HG03432 (cell line): ENCODE measurements at regions not wholly inside any gene's neighbourhood (a gene's known extent, or its start where the extent isn't known, plus 50 kb on each side); places are given as distances from the start of the nearest gene placed in this dataset.
A peak's percentile ranks its signal among the peaks of the same experiment; 100 is the strongest.
"Not testable (repeated sequence)": the region's sequence is repeated elsewhere in the genome, so short reads cannot be mapped to it uniquely, and the experiment has no call there.

Experiments used
- ATAC-seq: cut with Tn5 transposase; IDR thresholded peaks from one replicate; pipeline ENCODE4 v1.9.1; 2021; ENCODE audit warnings: mild to moderate bottlenecking, moderate library complexity; ENCODE audit not compliant: unreplicated experiment

GRCh38 chr14:34302654-34303053 is 159.4 kb downstream of the SPTSSA start:
- ATAC-seq, result no peak

DNA sequence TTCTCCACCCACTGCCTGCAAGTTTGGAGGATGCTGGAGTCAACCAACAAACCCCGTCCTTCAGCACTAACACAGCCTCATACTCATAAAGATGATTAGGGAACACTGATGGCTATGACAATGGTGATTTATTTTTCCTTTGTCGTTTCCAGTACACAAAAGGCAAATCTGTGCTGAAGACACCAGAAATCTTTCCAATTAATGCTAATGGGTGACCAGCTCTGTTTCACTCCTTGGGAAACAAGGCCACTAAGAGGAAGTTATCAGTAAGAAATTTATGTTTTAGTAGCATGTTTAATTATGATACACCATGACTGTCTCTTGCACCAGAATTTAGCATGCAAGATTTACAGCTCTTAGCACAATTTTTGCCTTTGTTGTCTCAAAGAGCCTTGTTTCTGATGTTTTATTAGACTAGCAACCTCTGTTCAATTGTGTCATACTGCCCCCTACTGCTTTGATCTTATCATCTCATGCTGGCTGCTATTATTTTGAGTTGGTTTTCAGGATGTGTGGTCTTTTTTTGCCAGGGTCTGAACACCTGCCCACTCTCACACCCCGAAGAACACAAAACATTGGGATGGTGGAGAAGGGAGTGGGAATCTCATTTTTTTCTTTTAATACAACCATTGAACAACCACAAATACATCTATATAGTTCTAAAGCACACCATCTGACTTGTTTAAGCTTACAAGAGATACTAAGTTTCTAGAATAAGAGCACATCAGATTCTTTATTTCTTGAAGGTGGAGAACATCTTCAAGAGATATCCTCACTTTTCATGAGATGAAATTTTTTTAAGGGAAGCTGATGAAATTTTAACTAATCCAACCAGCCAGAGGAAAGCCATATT is 160.9 kb downstream of the SPTSSA start:
- ATAC-seq, result no peak

- ATAC-seq, result no peak
Observed at GRCh38 chr14:34300330-34300729, 161.7 kb downstream of the SPTSSA start.

- no peak for ATAC-seq
Observed at GRCh38 chr14:34299360-34299759, 162.7 kb downstream of the SPTSSA start.

DNA sequence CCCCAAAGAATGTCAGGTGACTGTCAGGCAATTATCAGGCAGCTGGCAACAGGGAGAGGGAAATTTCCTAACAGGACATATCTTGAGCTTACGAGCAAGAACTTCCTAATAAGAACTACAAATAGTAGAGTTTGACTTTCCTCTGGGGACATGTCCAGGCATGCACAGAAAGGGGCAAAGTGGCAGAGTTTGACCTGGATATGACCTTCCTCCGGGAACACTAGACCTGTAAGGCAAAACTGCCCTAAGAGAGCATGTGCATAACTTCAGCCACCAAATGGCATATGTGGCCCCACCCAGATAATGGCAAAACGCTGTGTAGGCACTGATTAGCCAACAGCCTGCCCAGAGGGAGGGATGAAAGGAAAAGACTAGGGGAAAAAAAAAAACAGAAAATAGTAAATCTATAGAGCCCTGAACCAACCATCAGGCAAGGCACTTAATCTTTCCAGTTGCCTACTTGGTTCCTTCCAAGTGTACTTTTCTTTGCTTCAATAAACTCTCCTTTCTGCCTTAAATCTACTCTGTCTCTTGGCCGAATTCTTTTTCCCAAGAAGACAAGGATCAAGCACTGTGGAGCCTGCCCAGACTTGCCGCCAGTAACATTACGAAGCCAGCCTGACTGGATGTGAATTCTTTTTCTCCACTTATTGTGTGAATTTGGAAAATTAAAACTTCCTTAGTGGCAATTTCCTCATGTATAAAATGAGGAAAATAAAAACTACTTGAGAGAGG is 164.1 kb downstream of the SPTSSA start:
- no peak for ATAC-seq

DNA sequence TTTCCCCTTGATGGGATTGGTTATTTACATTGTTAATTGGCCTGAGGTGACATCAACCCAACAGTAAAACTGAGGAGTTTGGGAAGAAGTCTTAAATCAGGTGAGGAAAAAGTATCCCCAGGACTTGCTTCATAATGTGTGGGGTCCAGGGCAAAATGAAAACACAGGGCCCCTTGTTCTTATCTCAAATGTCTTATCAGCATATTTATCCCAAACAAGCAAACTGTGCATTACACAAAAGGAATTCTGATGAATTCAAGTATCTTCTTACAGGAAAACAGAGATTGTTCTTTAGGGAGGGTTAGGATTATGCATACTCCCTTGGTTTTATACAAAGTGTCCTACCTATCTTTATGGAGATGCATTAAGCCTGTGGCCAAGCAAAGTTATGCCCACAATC is 178.4 kb downstream of the SPTSSA start:
- ATAC-seq, result no peak

- ATAC-seq, result peak; percentile 67
Observed at GRCh38 chr14:34277191-34277590, 184.8 kb downstream of the SPTSSA start.

GRCh38 chr14:34275530-34275929 is 186.5 kb downstream of the SPTSSA start:
- ATAC-seq, result no peak

DNA sequence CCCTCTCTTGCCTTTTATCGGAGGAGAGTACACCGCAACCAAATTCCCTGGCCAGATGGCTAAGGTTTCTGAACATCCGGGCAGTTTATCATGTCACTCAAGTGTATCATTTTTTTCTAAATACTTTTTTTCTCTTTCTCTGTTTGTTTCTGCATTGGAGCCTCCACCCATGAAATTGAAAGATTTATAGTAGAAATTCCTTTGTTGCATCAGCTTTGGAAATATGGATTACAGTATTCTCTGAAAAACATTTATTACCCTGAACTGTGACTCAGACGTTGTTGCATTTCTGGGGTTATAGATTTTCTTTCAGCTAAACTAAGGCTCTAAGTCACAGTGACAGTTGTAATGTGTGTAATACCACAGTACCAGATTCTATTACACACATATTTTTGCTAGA is 187.0 kb downstream of the SPTSSA start:
- no peak for ATAC-seq

GRCh38 chr14:34273716-34274115 is 188.3 kb downstream of the SPTSSA start:
- not testable (repeated sequence) for ATAC-seq

- no peak for ATAC-seq
Observed at GRCh38 chr14:34270361-34270760, 191.7 kb downstream of the SPTSSA start.

DNA sequence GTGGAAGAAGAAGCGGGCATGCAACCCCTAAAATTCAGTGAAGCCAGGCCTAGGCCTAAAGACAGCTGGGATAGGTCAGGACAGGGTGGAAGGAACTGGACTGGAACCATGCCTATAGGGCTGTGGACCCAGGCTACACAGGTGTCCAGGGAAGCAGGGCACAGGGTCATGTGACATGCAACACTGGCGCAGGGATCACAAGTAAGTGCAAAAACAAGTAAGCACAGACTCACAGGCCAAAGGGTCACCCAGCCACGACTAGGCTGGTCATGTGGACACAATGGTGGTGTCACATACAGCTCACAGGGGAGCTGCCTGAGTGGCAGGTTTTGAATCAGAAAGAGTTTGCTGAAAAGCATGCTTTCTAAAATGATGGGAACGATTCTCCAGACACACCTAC is 195.7 kb downstream of the SPTSSA start:
- no peak for ATAC-seq

DNA sequence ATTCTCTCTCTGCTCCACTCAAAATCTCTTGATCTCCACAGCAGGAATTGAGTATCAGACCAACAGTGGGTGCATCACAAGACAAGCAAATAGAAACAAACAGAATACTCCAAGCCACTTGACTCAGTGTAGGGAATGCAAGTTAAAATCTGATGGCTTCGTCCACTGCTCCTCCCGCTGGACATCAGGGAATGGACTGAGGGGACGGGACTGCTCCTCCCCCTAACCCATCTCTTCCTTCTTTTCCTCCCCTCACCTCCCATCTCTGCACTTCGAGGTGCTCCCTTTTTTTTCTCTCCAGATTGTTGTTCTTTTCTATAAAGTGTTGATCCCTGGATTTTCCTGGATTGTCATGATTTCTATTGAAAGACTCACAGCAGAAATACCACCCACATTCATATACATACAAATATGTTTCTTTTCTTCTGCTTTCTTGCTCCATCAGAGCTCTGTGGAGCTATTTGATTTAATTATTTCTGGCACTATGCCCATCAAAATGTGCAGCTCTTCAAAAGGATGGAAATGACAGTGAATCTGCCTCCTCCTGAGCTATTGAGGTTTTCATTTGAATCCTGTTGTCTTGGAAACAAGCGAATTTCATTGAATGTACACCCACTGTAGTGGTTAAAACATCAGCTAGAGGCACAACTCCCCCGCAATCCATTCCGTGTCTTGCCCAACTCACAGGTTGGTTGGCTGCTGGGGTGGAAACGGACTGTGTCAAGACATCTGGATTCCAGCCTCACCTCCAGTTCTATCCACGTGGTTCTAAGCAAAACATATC is 199.7 kb downstream of the SPTSSA start:
- ATAC-seq, result no peak

DNA sequence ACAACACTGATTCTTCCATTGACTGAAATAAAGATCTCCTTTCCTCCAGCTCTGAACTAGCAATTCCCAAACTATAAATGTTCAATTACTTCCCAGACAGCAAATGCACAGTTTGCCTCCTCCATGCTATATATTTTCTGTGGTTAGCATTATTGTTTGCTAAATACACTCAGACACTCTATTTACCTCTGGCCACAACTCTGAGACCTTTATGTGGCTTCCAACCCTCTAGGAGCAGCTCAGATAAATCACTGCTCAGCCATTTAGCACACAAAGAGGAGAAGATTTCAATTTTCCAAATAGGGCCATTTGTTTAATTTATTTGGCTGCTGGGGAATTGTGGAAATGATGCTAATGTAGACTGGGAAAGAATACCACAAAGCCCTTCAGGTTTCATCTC is 202.0 kb downstream of the SPTSSA start:
- no peak for ATAC-seq

GRCh38 chr14:34258318-34258717 is 203.7 kb downstream of the SPTSSA start:
- no peak for ATAC-seq

- no peak for ATAC-seq
Observed at GRCh38 chr14:34257505-34257904, 204.5 kb downstream of the SPTSSA start.

DNA sequence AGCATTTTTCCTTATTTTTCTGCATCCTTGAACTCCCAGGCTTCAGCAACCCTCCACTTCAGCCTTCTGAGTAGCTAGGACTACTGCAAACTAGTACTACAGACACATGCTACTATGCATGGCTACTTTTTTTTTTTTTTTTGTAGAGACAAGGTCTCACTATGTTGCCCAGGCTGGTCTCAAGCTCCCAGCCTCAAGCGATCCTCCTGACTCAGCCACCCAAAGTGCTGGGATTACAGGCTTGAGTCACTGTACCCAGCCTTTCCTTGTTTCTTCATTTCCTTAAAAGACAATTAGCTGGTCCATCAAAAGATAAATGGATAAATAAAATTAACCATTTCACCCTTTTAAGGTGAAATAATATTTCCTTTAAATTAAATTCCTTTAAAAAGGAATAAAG is 205.8 kb downstream of the SPTSSA start:
- no peak for ATAC-seq

DNA sequence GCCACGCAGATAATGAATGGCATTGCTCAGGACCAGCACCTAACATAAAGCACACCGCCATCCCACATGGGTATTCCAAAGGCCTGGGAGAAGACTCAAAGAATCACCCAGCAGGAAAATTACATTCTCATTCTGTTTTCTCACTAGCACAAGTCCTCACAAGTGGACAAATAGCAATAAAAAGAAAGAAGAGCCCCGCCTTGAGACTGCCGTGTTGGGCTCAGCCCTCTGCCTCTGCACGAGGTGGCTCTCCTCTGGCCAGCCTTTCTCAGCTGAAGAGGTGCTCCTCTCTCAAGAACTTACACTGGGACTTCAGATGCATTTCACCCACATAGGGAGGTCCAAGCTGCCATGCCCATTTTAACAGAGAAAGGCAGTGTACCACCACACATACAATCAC is 207.5 kb downstream of the SPTSSA start:
- ATAC-seq, result no peak

GRCh38 chr14:34254031-34254430 is 208.0 kb downstream of the SPTSSA start:
- no peak for ATAC-seq

GRCh38 chr14:34252227-34252626 is 209.8 kb downstream of the SPTSSA start:
- no peak for ATAC-seq

- no peak for ATAC-seq
Observed at GRCh38 chr14:34251662-34252061, 210.4 kb downstream of the SPTSSA start.
